ENCODE measurements at regions not wholly inside any gene's neighbourhood (a gene's known extent, or its start where the extent isn't known, plus 50 kb on each side); places are given as distances from the start of the nearest gene placed in this dataset.

- TF ChIP-seq POLR2AphosphoS5 (IDR thresholded peaks at IDR 0.05), result no peak
- TF ChIP-seq, protein P1, sequence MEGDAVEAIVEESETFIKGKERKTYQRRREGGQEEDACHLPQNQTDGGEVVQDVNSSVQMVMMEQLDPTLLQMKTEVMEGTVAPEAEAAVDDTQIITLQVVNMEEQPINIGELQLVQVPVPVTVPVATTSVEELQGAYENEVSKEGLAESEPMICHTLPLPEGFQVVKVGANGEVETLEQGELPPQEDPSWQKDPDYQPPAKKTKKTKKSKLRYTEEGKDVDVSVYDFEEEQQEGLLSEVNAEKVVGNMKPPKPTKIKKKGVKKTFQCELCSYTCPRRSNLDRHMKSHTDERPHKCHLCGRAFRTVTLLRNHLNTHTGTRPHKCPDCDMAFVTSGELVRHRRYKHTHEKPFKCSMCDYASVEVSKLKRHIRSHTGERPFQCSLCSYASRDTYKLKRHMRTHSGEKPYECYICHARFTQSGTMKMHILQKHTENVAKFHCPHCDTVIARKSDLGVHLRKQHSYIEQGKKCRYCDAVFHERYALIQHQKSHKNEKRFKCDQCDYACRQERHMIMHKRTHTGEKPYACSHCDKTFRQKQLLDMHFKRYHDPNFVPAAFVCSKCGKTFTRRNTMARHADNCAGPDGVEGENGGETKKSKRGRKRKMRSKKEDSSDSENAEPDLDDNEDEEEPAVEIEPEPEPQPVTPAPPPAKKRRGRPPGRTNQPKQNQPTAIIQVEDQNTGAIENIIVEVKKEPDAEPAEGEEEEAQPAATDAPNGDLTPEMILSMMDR (IDR thresholded peaks at IDR 0.05), result no peak
- no peak for TF ChIP-seq POLR2A (IDR thresholded peaks at IDR 0.05)
These were observed 623.2 kb downstream of the SLITRK5 start for GRCh38 chr13:88294368-88294767.
